ENCODE measurements at regions not wholly inside any gene's neighbourhood (a gene's known extent, or its start where the extent isn't known, plus 50 kb on each side); places are given as distances from the start of the nearest gene placed in this dataset.

DNA sequence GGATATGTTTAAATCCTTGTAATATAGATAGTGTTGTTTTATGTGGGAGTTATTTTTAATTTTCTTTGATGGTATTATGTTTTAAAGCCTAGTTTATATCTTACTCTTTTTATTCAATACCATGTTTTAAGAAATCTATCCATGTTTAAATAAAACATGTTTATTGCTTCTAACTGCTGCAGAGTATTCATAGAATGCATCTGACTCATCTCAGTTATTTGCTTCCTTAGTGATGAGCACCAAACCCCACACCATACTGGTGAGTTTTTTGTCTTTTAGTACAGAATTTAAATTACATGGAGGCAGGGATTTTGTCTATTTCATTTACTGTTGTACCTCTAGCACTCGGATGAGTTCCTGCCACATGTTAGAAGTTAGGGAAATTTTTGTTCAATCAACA lies 209.2 kb downstream of the NSUN3 start:
- ChIA-PET CTCF (no interaction called here), POLR2A (no interaction called here)
- Histone ChIP-seq H3K27ac (ENCODE audit: extremely low read depth, low read depth, low read length) (no peak overlapping the region), H3K36me3 (ENCODE audit: control insufficient read depth in 2 of 2, insufficient read depth in 1 of 2, low read length in 2 of 2) (no peaks in the 10 kb centered on the region), H3K9me3 (ENCODE audit: control insufficient read depth, insufficient read depth, low read depth, low read length) (no peaks in the 10 kb centered on the region), H3K4me1 (ENCODE audit: control insufficient read depth, insufficient read depth, low read length) (no peaks in the 10 kb centered on the region), H3K4me3 (ENCODE audit: low read depth, low read length) (no peak overlapping the region)
- no peak for TF ChIP-seq OVOL3 (tag by site-specific recombination; IDR thresholded peaks at IDR 0.05)
- no peak for TF ChIP-seq ZNF560 (tag by site-specific recombination; IDR thresholded peaks at IDR 0.05; ENCODE audit: borderline replicate concordance)
- TF ChIP-seq GFI1B (tag by site-specific recombination; IDR thresholded peaks at IDR 0.05): no peak
- no peak for TF ChIP-seq HOXD13 (CRISPR knock-in tag; IDR thresholded peaks at IDR 0.05; ENCODE audit: borderline replicate concordance)
- TF ChIP-seq ZNF335 (tag by site-specific recombination; conservative IDR thresholded peaks at IDR 0.05): no peak
- no peak for TF ChIP-seq ZNF514 (tag by site-specific recombination; IDR thresholded peaks at IDR 0.05)
- no peak for TF ChIP-seq TCF7L2 (IDR thresholded peaks at IDR 0.05; ENCODE audit: borderline replicate concordance, low read depth, low read length)
- TF ChIP-seq ZFP41 (tag by site-specific recombination; IDR thresholded peaks at IDR 0.05; ENCODE audit: borderline replicate concordance): no peak
- TF ChIP-seq, protein P1, sequence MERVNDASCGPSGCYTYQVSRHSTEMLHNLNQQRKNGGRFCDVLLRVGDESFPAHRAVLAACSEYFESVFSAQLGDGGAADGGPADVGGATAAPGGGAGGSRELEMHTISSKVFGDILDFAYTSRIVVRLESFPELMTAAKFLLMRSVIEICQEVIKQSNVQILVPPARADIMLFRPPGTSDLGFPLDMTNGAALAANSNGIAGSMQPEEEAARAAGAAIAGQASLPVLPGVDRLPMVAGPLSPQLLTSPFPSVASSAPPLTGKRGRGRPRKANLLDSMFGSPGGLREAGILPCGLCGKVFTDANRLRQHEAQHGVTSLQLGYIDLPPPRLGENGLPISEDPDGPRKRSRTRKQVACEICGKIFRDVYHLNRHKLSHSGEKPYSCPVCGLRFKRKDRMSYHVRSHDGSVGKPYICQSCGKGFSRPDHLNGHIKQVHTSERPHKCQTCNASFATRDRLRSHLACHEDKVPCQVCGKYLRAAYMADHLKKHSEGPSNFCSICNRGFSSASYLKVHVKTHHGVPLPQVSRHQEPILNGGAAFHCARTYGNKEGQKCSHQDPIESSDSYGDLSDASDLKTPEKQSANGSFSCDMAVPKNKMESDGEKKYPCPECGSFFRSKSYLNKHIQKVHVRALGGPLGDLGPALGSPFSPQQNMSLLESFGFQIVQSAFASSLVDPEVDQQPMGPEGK (tag by site-specific recombination; IDR thresholded peaks at IDR 0.05): no peak

DNA sequence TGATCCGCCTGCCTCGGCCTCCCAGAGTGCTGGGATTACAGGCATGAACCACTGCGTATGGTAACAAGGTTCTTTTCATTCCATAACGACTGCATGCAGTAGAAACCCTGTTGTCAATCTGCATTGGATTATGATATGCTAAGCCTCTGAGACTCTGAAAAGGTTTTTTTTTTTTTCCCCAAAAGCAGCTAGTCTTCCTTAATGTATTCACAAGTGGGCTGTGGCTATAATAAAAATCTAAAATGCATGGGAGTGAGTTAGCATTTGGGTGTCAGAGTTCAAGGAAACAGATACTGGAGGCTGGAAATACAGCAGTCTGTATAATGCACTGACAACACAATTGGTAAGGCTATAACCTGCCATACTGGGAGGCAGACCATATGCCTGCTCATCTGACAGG lies 218.1 kb downstream of the NSUN3 start:
- H3K4me3 ChIP-seq (ENCODE audit: low read depth, low read length): no peak overlapping the region
- no peak overlapping the region for H3K27ac ChIP-seq (ENCODE audit: extremely low read depth, low read depth, low read length)
- no peaks in the 10 kb centered on the region for H3K4me1 ChIP-seq (ENCODE audit: control insufficient read depth, insufficient read depth, low read length)
- no peak for TF ChIP-seq GLIS1 (tag by site-specific recombination; IDR thresholded peaks at IDR 0.05)
- no peak for TF ChIP-seq ZSCAN30 (tag by site-specific recombination; IDR thresholded peaks at IDR 0.05)
- TF ChIP-seq, protein P2, sequence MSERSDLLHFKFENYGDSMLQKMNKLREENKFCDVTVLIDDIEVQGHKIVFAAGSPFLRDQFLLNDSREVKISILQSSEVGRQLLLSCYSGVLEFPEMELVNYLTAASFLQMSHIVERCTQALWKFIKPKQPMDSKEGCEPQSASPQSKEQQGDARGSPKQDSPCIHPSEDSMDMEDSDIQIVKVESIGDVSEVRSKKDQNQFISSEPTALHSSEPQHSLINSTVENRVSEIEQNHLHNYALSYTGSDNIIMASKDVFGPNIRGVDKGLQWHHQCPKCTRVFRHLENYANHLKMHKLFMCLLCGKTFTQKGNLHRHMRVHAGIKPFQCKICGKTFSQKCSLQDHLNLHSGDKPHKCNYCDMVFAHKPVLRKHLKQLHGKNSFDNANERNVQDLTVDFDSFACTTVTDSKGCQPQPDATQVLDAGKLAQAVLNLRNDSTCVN (tag by site-specific recombination; optimal IDR thresholded peaks at IDR 0.05): no peak
- TF ChIP-seq REPIN1 (tag by site-specific recombination; IDR thresholded peaks at IDR 0.05; ENCODE audit: low read depth): no peak
- TF ChIP-seq ZNF501 (tag by site-specific recombination; IDR thresholded peaks at IDR 0.05): no peak
- no peak for TF ChIP-seq ZNF266 (tag by site-specific recombination; IDR thresholded peaks at IDR 0.05; ENCODE audit: low read depth)
- TF ChIP-seq ZNF585B (tag by site-specific recombination; IDR thresholded peaks at IDR 0.05): no peak
- TF ChIP-seq ZFP37 (tag by site-specific recombination; IDR thresholded peaks at IDR 0.05): no peak
- TF ChIP-seq, protein P3, sequence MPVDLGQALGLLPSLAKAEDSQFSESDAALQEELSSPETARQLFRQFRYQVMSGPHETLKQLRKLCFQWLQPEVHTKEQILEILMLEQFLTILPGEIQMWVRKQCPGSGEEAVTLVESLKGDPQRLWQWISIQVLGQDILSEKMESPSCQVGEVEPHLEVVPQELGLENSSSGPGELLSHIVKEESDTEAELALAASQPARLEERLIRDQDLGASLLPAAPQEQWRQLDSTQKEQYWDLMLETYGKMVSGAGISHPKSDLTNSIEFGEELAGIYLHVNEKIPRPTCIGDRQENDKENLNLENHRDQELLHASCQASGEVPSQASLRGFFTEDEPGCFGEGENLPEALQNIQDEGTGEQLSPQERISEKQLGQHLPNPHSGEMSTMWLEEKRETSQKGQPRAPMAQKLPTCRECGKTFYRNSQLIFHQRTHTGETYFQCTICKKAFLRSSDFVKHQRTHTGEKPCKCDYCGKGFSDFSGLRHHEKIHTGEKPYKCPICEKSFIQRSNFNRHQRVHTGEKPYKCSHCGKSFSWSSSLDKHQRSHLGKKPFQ (tag by site-specific recombination; IDR thresholded peaks at IDR 0.05): no peak
- ChIA-PET POLR2A (no interaction called here), CTCF (no interaction called here)
- no peaks in the 10 kb centered on the region for H3K9me3 ChIP-seq (ENCODE audit: control insufficient read depth, insufficient read depth, low read depth, low read length)
- H3K36me3 ChIP-seq (ENCODE audit: control insufficient read depth in 2 of 2, insufficient read depth in 1 of 2, low read length in 2 of 2): no peaks in the 10 kb centered on the region

DNA sequence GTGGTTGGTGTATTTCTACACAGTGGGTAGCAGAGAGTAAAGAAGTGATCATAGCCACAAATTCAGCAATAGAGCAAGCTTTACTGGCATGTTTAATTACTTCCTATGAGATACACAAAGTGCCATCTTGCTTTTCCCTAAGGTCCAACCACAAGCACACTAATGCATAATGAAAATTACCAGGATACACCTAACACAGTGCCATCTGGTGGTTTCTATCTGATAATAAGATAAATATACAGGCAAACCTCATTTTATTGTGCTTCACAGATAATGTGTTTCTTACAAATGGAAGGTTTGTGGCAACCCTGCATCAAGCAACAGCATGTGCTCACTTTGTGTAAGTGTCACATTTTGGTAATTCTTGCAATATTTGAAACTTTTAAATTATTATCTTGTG lies 223.0 kb downstream of the NSUN3 start:
- Histone ChIP-seq H3K9me3 (ENCODE audit: control insufficient read depth, insufficient read depth, low read depth, low read length) (no peaks in the 10 kb centered on the region), H3K27ac (ENCODE audit: extremely low read depth, low read depth, low read length) (no peak overlapping the region), H3K4me3 (ENCODE audit: low read depth, low read length) (no peak overlapping the region), H3K4me1 (ENCODE audit: control insufficient read depth, insufficient read depth, low read length) (peaks cover under 1% of the 10 kb centered on the region; the same call in 1 of the 2 replicates), H3K36me3 (ENCODE audit: control insufficient read depth in 2 of 2, insufficient read depth in 1 of 2, low read length in 2 of 2) (no peaks in the 10 kb centered on the region)
- CTCF ChIA-PET: interaction anchor here (1.3 to 2.2 kb wide), 2 partner anchors 16 to 37 kb away, joined by 5 to 6 read pairs; no protein-coding TSS in a partner anchor
- POLR2A ChIA-PET: no interaction called here
- TF ChIP-seq, protein P4, sequence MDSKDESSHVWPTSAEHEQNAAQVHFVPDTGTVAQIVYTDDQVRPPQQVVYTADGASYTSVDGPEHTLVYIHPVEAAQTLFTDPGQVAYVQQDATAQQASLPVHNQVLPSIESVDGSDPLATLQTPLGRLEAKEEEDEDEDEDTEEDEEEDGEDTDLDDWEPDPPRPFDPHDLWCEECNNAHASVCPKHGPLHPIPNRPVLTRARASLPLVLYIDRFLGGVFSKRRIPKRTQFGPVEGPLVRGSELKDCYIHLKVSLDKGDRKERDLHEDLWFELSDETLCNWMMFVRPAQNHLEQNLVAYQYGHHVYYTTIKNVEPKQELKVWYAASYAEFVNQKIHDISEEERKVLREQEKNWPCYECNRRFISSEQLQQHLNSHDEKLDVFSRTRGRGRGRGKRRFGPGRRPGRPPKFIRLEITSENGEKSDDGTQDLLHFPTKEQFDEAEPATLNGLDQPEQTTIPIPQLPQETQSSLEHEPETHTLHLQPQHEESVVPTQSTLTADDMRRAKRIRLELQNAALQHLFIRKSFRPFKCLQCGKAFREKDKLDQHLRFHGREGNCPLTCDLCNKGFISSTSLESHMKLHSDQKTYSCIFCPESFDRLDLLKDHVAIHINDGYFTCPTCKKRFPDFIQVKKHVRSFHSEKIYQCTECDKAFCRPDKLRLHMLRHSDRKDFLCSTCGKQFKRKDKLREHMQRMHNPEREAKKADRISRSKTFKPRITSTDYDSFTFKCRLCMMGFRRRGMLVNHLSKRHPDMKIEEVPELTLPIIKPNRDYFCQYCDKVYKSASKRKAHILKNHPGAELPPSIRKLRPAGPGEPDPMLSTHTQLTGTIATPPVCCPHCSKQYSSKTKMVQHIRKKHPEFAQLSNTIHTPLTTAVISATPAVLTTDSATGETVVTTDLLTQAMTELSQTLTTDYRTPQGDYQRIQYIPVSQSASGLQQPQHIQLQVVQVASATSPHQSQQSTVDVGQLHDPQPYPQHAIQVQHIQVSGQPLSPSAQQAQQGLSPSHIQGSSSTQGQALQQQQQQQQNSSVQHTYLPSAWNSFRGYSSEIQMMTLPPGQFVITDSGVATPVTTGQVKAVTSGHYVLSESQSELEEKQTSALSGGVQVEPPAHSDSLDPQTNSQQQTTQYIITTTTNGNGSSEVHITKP (tag by site-specific recombination; IDR thresholded peaks at IDR 0.05): no peak
- TF ChIP-seq ZNF169 (tag by site-specific recombination; IDR thresholded peaks at IDR 0.05) (no peak), ZBTB20 (tag by site-specific recombination; IDR thresholded peaks at IDR 0.05) (no peak)
- TF ChIP-seq, protein P5, sequence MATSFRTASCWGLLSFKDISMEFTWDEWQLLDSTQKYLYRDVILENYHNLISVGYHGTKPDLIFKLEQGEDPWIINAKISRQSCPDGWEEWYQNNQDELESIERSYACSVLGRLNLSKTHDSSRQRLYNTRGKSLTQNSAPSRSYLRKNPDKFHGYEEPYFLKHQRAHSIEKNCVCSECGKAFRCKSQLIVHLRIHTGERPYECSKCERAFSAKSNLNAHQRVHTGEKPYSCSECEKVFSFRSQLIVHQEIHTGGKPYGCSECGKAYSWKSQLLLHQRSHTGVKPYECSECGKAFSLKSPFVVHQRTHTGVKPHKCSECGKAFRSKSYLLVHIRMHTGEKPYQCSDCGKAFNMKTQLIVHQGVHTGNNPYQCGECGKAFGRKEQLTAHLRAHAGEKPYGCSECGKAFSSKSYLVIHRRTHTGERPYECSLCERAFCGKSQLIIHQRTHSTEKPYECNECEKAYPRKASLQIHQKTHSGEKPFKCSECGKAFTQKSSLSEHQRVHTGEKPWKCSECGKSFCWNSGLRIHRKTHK (tag by site-specific recombination; IDR thresholded peaks at IDR 0.05): no peak

All from HEK293 (cell line).